Coronary artery (tissue), 2 donors: ENCODE measurements at regions not wholly inside any gene's neighbourhood (a gene's known extent, or its start where the extent isn't known, plus 50 kb on each side); places are given as distances from the start of the nearest gene placed in this dataset.

Source experiments
- DNase-seq: peaks from one replicate; pipeline ENCODE4 v3.0.0-alpha.2; 2017; ENCODE audit warnings: low spot score
- H3K27ac ChIP-seq, 2 donors: fragments of 200-600 bp; sonication (generic); one replicate each; pipeline ENCODE4 v1.5.1; 2016 to 2019
- H3K4me3 ChIP-seq: fragments of 200-600 bp; sonication (generic); 2 replicates; pipeline ENCODE4 v1.5.1; 2016; ENCODE audit warnings: mild to moderate bottlenecking, moderate library complexity
- TF ChIP-seq, protein P1 (sequence below): fragments of 200-600 bp; sonication (generic); IDR thresholded peaks from one replicate; pipeline ENCODE4 v1.5.1; 2019; ENCODE audit warnings: antibody characterized with exemption

DNA sequence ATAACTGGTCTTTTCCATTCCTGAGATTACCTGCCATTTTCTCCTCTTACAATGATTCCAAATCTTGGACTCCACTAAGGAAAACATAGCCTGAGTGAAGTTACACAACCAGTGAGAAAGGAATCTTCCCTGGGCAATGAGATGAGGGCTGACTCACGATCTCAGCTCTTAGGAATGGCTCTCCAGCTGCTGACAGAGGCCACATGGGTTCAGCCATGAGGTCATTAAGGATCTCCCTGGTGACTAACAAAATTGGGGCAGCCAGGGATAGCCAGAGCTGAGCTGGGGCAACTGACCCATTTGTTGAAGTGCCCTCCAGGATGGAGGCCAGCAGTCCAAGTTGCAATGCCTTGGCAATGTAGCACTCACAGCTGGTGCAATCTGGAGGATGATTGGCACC, 78.7 kb upstream of the MKLN1 start:
- Histone ChIP-seq H3K27ac (no peak overlapping the region), H3K4me3 (no peak overlapping the region)
- TF ChIP-seq, protein P1, sequence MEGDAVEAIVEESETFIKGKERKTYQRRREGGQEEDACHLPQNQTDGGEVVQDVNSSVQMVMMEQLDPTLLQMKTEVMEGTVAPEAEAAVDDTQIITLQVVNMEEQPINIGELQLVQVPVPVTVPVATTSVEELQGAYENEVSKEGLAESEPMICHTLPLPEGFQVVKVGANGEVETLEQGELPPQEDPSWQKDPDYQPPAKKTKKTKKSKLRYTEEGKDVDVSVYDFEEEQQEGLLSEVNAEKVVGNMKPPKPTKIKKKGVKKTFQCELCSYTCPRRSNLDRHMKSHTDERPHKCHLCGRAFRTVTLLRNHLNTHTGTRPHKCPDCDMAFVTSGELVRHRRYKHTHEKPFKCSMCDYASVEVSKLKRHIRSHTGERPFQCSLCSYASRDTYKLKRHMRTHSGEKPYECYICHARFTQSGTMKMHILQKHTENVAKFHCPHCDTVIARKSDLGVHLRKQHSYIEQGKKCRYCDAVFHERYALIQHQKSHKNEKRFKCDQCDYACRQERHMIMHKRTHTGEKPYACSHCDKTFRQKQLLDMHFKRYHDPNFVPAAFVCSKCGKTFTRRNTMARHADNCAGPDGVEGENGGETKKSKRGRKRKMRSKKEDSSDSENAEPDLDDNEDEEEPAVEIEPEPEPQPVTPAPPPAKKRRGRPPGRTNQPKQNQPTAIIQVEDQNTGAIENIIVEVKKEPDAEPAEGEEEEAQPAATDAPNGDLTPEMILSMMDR: no peak
- peak; percentile 88 for DNase-seq

DNA sequence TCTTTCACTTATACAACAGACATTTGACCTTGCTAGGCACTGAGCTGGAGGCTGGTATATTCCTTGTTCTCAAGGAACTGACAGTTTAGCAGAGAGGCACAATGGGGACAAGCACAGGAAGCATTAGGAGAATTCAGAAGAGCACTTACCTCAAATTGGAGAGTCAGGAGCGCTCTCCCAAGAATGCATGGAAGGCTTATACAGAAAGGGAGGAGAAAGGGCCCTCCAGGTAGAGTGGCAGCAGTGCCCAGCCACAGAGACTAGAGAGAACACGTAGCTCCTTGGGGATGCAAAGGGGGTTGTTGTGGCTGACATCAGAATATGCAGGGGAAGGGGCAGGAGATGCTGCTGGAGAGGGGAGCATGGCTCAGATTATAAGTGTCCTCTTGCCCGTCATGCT, 78.2 kb upstream of the MKLN1 start:
- TF ChIP-seq, protein P1: no peak
- no peak for DNase-seq
- H3K27ac ChIP-seq: no peak overlapping the region
- no peak overlapping the region for H3K4me3 ChIP-seq

DNA sequence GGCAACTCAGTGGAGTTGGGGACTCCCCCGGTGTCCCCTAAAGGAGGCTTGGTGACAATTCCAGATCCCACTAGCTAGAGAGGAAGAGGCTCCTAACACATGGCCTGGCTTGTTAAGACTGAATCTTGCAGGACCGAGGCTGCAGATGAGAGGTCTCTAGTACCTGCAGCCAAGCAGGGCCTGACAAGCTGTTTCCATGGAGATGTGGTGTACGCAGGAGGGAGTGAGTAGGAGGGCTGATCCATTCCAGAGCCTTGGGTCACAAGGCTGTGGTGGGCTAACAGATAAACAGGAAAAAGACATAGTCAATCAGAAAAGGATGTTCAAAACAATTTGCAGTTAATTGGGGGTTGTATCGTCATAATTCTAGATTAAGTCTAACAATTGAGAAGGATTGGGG, 77.3 kb upstream of the MKLN1 start:
- no peak overlapping the region for H3K4me3 ChIP-seq
- TF ChIP-seq, protein P1: no peak
- no peak overlapping the region for H3K27ac ChIP-seq
- no peak for DNase-seq

DNA sequence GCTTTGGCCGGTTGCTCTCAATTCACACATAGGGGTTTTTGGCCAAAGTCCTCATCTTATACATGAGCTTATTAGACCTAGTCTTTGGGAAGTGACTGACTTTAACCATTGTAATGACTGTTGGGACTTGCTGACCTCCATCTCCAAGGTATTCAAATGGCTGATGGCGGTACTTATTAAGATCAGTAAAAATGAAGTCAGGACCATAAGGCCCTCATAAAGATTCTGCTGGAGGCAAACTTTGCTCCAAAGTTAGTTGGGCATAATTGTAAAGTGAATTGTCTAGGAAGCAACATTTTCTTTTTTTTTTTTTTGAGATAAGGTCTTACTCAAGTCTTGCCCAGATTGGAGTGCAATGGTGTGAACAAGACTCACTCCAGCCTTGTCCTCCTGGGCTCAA, 76.3 kb upstream of the MKLN1 start:
- Histone ChIP-seq H3K27ac (no peak overlapping the region), H3K4me3 (no peak overlapping the region)
- TF ChIP-seq, protein P1: no peak
- DNase-seq: no peak

DNA sequence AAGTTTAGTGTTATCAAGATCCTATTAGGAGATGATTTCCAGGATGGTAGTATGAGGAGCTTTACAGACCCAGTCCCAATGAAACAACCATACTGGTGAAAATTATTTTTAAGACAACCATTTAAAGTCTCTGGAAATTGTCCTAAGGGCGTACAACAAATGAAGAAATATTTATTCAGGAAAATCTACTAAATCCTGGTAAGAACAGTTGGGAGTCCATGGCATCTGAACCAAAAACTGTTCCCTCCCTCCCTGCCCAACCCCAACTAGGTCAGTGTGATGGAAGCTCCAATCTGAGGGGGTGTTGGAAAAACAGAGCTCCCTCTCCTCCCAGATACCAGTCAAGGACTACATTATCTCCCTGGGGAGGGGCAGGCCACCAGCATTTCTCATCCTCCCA, 74.7 kb upstream of the MKLN1 start:
- TF ChIP-seq, protein P1: no peak
- Histone ChIP-seq H3K27ac (no peak overlapping the region), H3K4me3 (no peak overlapping the region)
- DNase-seq: no peak

DNA sequence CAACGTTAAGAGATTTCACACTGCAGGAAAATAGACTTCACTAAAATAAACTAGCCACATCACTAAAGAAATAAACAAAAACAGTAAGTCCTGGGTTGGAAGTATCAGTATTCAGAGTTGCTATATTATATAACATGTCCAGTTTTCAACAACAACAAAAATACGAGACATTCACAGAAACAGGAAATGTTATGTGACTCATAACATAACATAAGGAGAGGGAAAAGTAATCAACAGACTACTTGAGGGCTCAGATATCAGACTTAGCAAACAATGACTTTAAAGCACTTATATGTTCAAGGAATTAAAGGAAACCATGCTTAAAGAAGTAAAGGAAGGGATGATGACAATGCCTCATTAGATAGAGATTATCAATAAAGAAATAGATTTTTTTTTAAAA, 73.5 kb upstream of the MKLN1 start:
- Histone ChIP-seq H3K27ac (no peak overlapping the region), H3K4me3 (no peak overlapping the region)
- TF ChIP-seq, protein P1: no peak
- no peak for DNase-seq

DNA sequence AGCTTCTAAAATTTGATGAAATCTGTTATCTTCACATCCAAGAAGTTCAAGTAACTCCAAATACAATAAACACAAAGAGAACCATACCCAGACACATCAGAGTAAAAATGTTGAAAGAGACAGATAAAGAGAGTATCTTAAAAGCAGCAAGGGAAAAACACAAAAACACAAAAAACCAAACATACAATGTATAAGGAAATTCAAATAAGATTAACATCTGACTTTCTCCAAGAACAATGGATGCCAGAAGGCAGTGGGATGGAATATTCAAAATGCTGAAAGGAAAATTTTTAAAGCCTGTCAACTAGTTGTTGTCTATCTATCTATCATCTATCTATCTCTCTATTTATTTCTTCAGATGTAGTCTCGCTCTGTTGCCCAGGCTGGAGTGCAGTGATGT, 72.4 kb upstream of the MKLN1 start:
- Histone ChIP-seq H3K27ac (no peak overlapping the region), H3K4me3 (no peak overlapping the region)
- TF ChIP-seq, protein P1: no peak
- no peak for DNase-seq
